ENCODE measurements at regions not wholly inside any gene's neighbourhood (a gene's known extent, or its start where the extent isn't known, plus 50 kb on each side); places are given as distances from the start of the nearest gene placed in this dataset.
A peak's percentile ranks its signal among the peaks of the same experiment; 100 is the strongest.

- no peak for DNase-seq
Measured at GRCh38 chr4:96102541-96103026, 262.7 kb downstream of the PDHA2 start.

- no peak for DNase-seq
Measured at GRCh38 chr4:96103086-96103485, 263.2 kb downstream of the PDHA2 start.

GRCh38 chr4:96108146-96108545 is 268.3 kb downstream of the PDHA2 start:
- no peak for DNase-seq

- no peak for DNase-seq
Measured at GRCh38 chr4:96112631-96113030, 272.7 kb downstream of the PDHA2 start.

GRCh38 chr4:96120206-96120605 is 280.3 kb downstream of the PDHA2 start:
- no peak for DNase-seq

- no peak for DNase-seq
Measured at GRCh38 chr4:96126227-96126626, 286.3 kb downstream of the PDHA2 start.

GRCh38 chr4:96131186-96131585 is 291.3 kb downstream of the PDHA2 start:
- no peak for DNase-seq

GRCh38 chr4:96134806-96135205 is 294.9 kb downstream of the PDHA2 start:
- no peak for DNase-seq

- DNase-seq, result no peak
Measured at GRCh38 chr4:96136056-96136455, 296.2 kb downstream of the PDHA2 start.

- DNase-seq, result no peak
Measured at GRCh38 chr4:96139251-96139929, 299.5 kb downstream of the PDHA2 start.

- DNase-seq, result no peak
Measured at GRCh38 chr4:96145601-96146000, 305.7 kb downstream of the PDHA2 start.

- DNase-seq, result no peak
Measured at GRCh38 chr4:96146686-96147085, 306.8 kb downstream of the PDHA2 start.

- DNase-seq, result no peak
Measured at GRCh38 chr4:96149894-96150293, 310.0 kb downstream of the PDHA2 start.

GRCh38 chr4:96150466-96150865 is 310.6 kb downstream of the PDHA2 start:
- no peak for DNase-seq

- no peak for DNase-seq
Measured at GRCh38 chr4:96152824-96153223, 312.9 kb downstream of the PDHA2 start.

GRCh38 chr4:96154676-96155075 is 314.8 kb downstream of the PDHA2 start:
- no peak for DNase-seq

- no peak for DNase-seq
Measured at GRCh38 chr4:96162636-96163035, 322.7 kb downstream of the PDHA2 start.

GRCh38 chr4:96164814-96165351 is 325.0 kb downstream of the PDHA2 start:
- DNase-seq, result no peak

GRCh38 chr4:96166806-96167205 is 326.9 kb downstream of the PDHA2 start:
- DNase-seq, result no peak

GRCh38 chr4:96170198-96170597 is 330.3 kb downstream of the PDHA2 start:
- DNase-seq, result peak; percentile 20

GRCh38 chr4:96173756-96174155 is 333.9 kb downstream of the PDHA2 start:
- DNase-seq, result no peak

- DNase-seq, result no peak
Measured at GRCh38 chr4:96175871-96176270, 336.0 kb downstream of the PDHA2 start.

GRCh38 chr4:96183611-96184010 is 343.7 kb downstream of the PDHA2 start:
- DNase-seq, result no peak

GRCh38 chr4:96186593-96186992 is 346.7 kb downstream of the PDHA2 start:
- no peak for DNase-seq

- no peak for DNase-seq
Measured at GRCh38 chr4:96189761-96190160, 349.9 kb downstream of the PDHA2 start.
